ENCODE measurements at regions not wholly inside any gene's neighbourhood (a gene's known extent, or its start where the extent isn't known, plus 50 kb on each side); places are given as distances from the start of the nearest gene placed in this dataset.

GRCh38 chr18:76668546-76668945 is 153.8 kb upstream of the ZNF236 start:
- no peaks in the 10 kb centered on the region for H3K36me3 ChIP-seq (ENCODE audit: insufficient read depth, insufficient read length, low read length)
- H3K9ac ChIP-seq (ENCODE audit: insufficient read length, low read depth) = no peak overlapping the region
- H3K9me3 ChIP-seq (ENCODE audit: insufficient read depth, low read length) = no peaks in the 10 kb centered on the region
- H3K4me1 ChIP-seq (ENCODE audit: insufficient read depth, insufficient read length) = no peaks in the 10 kb centered on the region
- no peaks in the 10 kb centered on the region for H3K27me3 ChIP-seq (ENCODE audit: insufficient read depth, insufficient read length)
- TF ChIP-seq YY1 (IDR thresholded peaks at IDR 0.05; ENCODE audit: insufficient read depth, insufficient read length) (no peak), SUZ12 (IDR thresholded peaks at IDR 0.05; ENCODE audit: extremely low read depth, insufficient read depth, insufficient read length) (no peak), ZNF274 (IDR thresholded peaks at IDR 0.05; ENCODE audit: low read depth, low read length) (no peak)
- no peak overlapping the region for H3K4me3 ChIP-seq (ENCODE audit: insufficient read length, low read depth)
- no peak for DNase-seq (ENCODE audit: low read depth, low spot score)

DNA sequence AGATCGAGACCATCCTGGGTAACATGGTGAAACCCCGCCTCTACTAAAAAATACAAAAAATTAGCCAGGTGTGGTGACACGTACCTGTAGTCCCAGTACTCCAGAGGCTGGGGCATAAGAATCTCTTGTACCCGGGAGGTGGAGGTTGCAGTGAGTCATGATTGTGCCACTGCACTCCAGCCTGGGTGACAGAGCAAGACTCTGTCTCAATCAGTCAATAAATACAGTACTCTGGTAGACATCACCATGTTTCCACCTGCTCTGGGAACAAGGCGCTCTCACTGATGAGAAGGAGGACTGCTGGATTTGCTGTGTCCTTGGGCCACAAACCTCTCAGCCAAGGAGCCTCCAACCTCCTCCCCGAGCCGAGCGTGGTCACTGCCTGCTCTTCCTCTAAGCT is 154.2 kb upstream of the ZNF236 start:
- Histone ChIP-seq H3K27me3 (ENCODE audit: insufficient read depth, insufficient read length) (no peaks in the 10 kb centered on the region), H3K4me3 (ENCODE audit: insufficient read length, low read depth) (no peak overlapping the region), H3K4me1 (ENCODE audit: insufficient read depth, insufficient read length) (no peaks in the 10 kb centered on the region), H3K9ac (ENCODE audit: insufficient read length, low read depth) (no peak overlapping the region), H3K9me3 (ENCODE audit: insufficient read depth, low read length) (no peaks in the 10 kb centered on the region), H3K36me3 (ENCODE audit: insufficient read depth, insufficient read length, low read length) (no peaks in the 10 kb centered on the region)
- TF ChIP-seq ZNF274 (IDR thresholded peaks at IDR 0.05; ENCODE audit: low read depth, low read length) (no peak), YY1 (IDR thresholded peaks at IDR 0.05; ENCODE audit: insufficient read depth, insufficient read length) (no peak), SUZ12 (IDR thresholded peaks at IDR 0.05; ENCODE audit: extremely low read depth, insufficient read depth, insufficient read length) (no peak)
- DNase-seq (ENCODE audit: low read depth, low spot score) = no peak

- Histone ChIP-seq H3K9ac (ENCODE audit: insufficient read length, low read depth) (no peak overlapping the region), H3K9me3 (ENCODE audit: insufficient read depth, low read length) (no peaks in the 10 kb centered on the region), H3K4me3 (ENCODE audit: insufficient read length, low read depth) (no peak overlapping the region), H3K4me1 (ENCODE audit: insufficient read depth, insufficient read length) (no peaks in the 10 kb centered on the region), H3K27me3 (ENCODE audit: insufficient read depth, insufficient read length) (no peaks in the 10 kb centered on the region), H3K36me3 (ENCODE audit: insufficient read depth, insufficient read length, low read length) (no peaks in the 10 kb centered on the region)
- DNase-seq (ENCODE audit: low read depth, low spot score) = no peak
- TF ChIP-seq SUZ12 (IDR thresholded peaks at IDR 0.05; ENCODE audit: extremely low read depth, insufficient read depth, insufficient read length) (no peak), ZNF274 (IDR thresholded peaks at IDR 0.05; ENCODE audit: low read depth, low read length) (no peak), YY1 (IDR thresholded peaks at IDR 0.05; ENCODE audit: insufficient read depth, insufficient read length) (no peak)
Observed at GRCh38 chr18:76667603-76668002, 154.8 kb upstream of the ZNF236 start.

- TF ChIP-seq SUZ12 (IDR thresholded peaks at IDR 0.05; ENCODE audit: extremely low read depth, insufficient read depth, insufficient read length) (no peak), YY1 (IDR thresholded peaks at IDR 0.05; ENCODE audit: insufficient read depth, insufficient read length) (no peak), ZNF274 (IDR thresholded peaks at IDR 0.05; ENCODE audit: low read depth, low read length) (no peak)
- Histone ChIP-seq H3K4me3 (ENCODE audit: insufficient read length, low read depth) (no peak overlapping the region), H3K27me3 (ENCODE audit: insufficient read depth, insufficient read length) (no peaks in the 10 kb centered on the region), H3K9ac (ENCODE audit: insufficient read length, low read depth) (no peak overlapping the region), H3K36me3 (ENCODE audit: insufficient read depth, insufficient read length, low read length) (no peaks in the 10 kb centered on the region), H3K4me1 (ENCODE audit: insufficient read depth, insufficient read length) (no peaks in the 10 kb centered on the region), H3K9me3 (ENCODE audit: insufficient read depth, low read length) (no peaks in the 10 kb centered on the region)
- DNase-seq (ENCODE audit: low read depth, low spot score) = no peak
Observed at GRCh38 chr18:76662626-76663025, 159.7 kb upstream of the ZNF236 start.

- peaks cover 2% of the 10 kb centered on the region for H3K4me1 ChIP-seq (ENCODE audit: insufficient read depth, insufficient read length)
- DNase-seq (ENCODE audit: low read depth, low spot score) = no peak
- no peak overlapping the region for H3K9ac ChIP-seq (ENCODE audit: insufficient read length, low read depth)
- TF ChIP-seq ZNF274 (IDR thresholded peaks at IDR 0.05; ENCODE audit: low read depth, low read length) = no peak
- TF ChIP-seq YY1 (IDR thresholded peaks at IDR 0.05; ENCODE audit: insufficient read depth, insufficient read length) = no peak
- TF ChIP-seq SUZ12 (IDR thresholded peaks at IDR 0.05; ENCODE audit: extremely low read depth, insufficient read depth, insufficient read length) = no peak
- no peaks in the 10 kb centered on the region for H3K9me3 ChIP-seq (ENCODE audit: insufficient read depth, low read length)
- no peak overlapping the region for H3K4me3 ChIP-seq (ENCODE audit: insufficient read length, low read depth)
- no peaks in the 10 kb centered on the region for H3K36me3 ChIP-seq (ENCODE audit: insufficient read depth, insufficient read length, low read length)
- H3K27me3 ChIP-seq (ENCODE audit: insufficient read depth, insufficient read length) = no peaks in the 10 kb centered on the region
Observed at GRCh38 chr18:76660571-76661192, 161.7 kb upstream of the ZNF236 start.

DNA sequence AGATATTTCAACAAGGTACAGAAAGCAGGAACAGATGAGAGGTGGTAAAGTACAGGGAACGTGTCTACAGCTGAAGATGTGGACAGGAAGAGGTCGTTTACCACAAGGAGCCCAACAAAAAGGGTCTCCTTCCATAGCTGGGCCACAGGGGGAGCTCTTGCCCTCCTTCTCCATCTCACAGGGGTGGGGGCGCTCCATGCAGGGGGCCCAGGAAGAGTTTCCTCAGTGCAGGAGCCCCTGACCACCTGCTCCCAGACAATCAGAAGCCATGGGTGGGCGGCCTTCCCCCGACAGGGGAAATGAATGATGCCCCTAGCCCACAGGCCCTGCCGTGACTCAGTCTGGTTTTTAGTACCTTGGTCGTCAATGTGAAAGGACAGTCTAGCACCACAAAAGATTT is 163.6 kb upstream of the ZNF516 start:
- no peaks in the 10 kb centered on the region for H3K36me3 ChIP-seq (ENCODE audit: insufficient read depth, insufficient read length, low read length)
- H3K9me3 ChIP-seq (ENCODE audit: insufficient read depth, low read length) = no peaks in the 10 kb centered on the region
- TF ChIP-seq ZNF274 (IDR thresholded peaks at IDR 0.05; ENCODE audit: low read depth, low read length) (no peak), YY1 (IDR thresholded peaks at IDR 0.05; ENCODE audit: insufficient read depth, insufficient read length) (no peak), SUZ12 (IDR thresholded peaks at IDR 0.05; ENCODE audit: extremely low read depth, insufficient read depth, insufficient read length) (no peak)
- no peak for DNase-seq (ENCODE audit: low read depth, low spot score)
- peaks cover 2% of the 10 kb centered on the region for H3K4me1 ChIP-seq (ENCODE audit: insufficient read depth, insufficient read length)
- no peak overlapping the region for H3K9ac ChIP-seq (ENCODE audit: insufficient read length, low read depth)
- H3K27me3 ChIP-seq (ENCODE audit: insufficient read depth, insufficient read length) = no peaks in the 10 kb centered on the region
- H3K4me3 ChIP-seq (ENCODE audit: insufficient read length, low read depth) = no peak overlapping the region

DNA sequence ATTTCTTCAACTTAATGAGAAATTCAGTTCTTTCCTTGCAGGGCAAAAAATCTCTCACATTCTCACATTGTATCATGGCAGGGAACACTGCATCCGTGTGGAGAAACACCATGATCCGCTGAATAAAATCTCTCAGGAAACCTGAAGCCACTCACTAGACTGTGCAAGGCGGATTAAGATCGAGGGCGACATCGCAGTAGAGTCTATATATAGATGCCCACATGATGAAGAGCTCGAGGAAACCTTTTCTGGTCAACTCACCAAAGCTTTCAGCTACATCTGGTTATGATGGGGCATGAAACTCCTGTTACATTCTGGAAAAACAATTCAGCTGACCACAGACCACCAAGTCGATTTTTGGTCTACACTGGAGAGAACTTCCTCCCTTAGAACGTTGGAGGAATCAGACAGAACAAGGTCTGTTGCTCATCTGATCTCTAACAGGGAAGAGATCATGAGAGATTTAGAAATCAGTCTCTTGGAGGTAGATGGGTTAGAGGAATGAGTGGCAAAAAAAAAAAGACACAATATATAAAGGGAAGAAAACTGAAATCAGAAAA is 162.9 kb upstream of the ZNF516 start:
- no peaks in the 10 kb centered on the region for H3K27me3 ChIP-seq (ENCODE audit: insufficient read depth, insufficient read length)
- H3K4me3 ChIP-seq (ENCODE audit: insufficient read length, low read depth) = no peak overlapping the region
- no peak overlapping the region for H3K9ac ChIP-seq (ENCODE audit: insufficient read length, low read depth)

More for the DNA sequence above, 162.9 kb upstream of the ZNF516 start:
- H3K4me1 ChIP-seq (ENCODE audit: insufficient read depth, insufficient read length) = peaks cover 2% of the 10 kb centered on the region
- TF ChIP-seq SUZ12 (IDR thresholded peaks at IDR 0.05; ENCODE audit: extremely low read depth, insufficient read depth, insufficient read length) (no peak), YY1 (IDR thresholded peaks at IDR 0.05; ENCODE audit: insufficient read depth, insufficient read length) (no peak), ZNF274 (IDR thresholded peaks at IDR 0.05; ENCODE audit: low read depth, low read length) (no peak)
- no peaks in the 10 kb centered on the region for H3K9me3 ChIP-seq (ENCODE audit: insufficient read depth, low read length)
- no peak for DNase-seq (ENCODE audit: low read depth, low spot score)
- H3K36me3 ChIP-seq (ENCODE audit: insufficient read depth, insufficient read length, low read length) = no peaks in the 10 kb centered on the region
